Breast epithelium (tissue), 4 donors: ENCODE measurements at regions not wholly inside any gene's neighbourhood (a gene's known extent, or its start where the extent isn't known, plus 50 kb on each side); places are given as distances from the start of the nearest gene placed in this dataset.

Source experiments
- DNase-seq, 2 donors: peaks; one replicate each; pipeline ENCODE4 v3.0.0-alpha.2; 2019; ENCODE audit warnings: low spot score in 2 of 2
- H3K27ac ChIP-seq, 2 donors: fragments of 200-600 bp; sonication (generic) in 1 of 2; one replicate each; pipeline ENCODE4 v1.5.1; 2016 to 2019; ENCODE audit warnings: mild to moderate bottlenecking in 1 of 2
- H3K27me3 ChIP-seq, 2 donors: fragments of 200-600 bp; sonication (generic) in 1 of 2; one replicate each; pipeline versions ENCODE4 v1.5.1 to v1.6.0; 2017 to 2019; ENCODE audit warnings: control low read depth in 1 of 2, mild to moderate bottlenecking in 1 of 2
- H3K36me3 ChIP-seq: fragments of 200-600 bp; one replicate; pipeline ENCODE4 v1.5.1; 2019
- H3K4me1 ChIP-seq, 2 donors: fragments of 200-600 bp; sonication (generic); one replicate each; pipeline ENCODE4 v1.5.1; 2016 to 2019; ENCODE audit warnings: control low read depth in 1 of 2
- H3K4me3 ChIP-seq, 3 donors: fragments of 200-600 bp; sonication (generic); 1 replicate in 2 of 3; 2 replicates in 1 of 3; pipeline ENCODE4 v1.5.1; 2016 to 2019; ENCODE audit warnings: mild to moderate bottlenecking in 3 of 3, moderate library complexity in 2 of 3
- H3K9me3 ChIP-seq, 2 donors: fragments of 200-600 bp; sonication (generic) in 1 of 2; one replicate each; pipeline ENCODE4 v1.5.1; 2016 to 2019; ENCODE audit warnings: control low read depth in 1 of 2
- CTCF ChIP-seq, 3 donors: fragments of 450-650 bp; IDR thresholded peaks; one replicate each; pipeline ENCODE4 v1.5.1; 2016 to 2017; ENCODE audit warnings: antibody characterized with exemption in 3 of 3, mild to moderate bottlenecking in 3 of 3, moderate library complexity in 3 of 3
- POLR2A ChIP-seq: fragments of 450-650 bp; IDR thresholded peaks from one replicate; pipeline ENCODE4 v1.6.1; 2016; ENCODE audit warnings: antibody characterized with exemption, mild to moderate bottlenecking, moderate library complexity
- POLR2AphosphoS5 ChIP-seq, 3 donors: sonication (generic); formaldehyde crosslinking; IDR thresholded peaks; one replicate each; pipeline ENCODE4 v1.6.1; 2017; ENCODE audit warnings: antibody characterized with exemption in 3 of 3
- intact Hi-C: fragments of 100-400 bp; cut with DNase I; formaldehyde crosslinking; loops from one replicate; pipeline ENCODE4 v1.15.1; 2023; ENCODE audit warnings: low total_unique reads

DNA sequence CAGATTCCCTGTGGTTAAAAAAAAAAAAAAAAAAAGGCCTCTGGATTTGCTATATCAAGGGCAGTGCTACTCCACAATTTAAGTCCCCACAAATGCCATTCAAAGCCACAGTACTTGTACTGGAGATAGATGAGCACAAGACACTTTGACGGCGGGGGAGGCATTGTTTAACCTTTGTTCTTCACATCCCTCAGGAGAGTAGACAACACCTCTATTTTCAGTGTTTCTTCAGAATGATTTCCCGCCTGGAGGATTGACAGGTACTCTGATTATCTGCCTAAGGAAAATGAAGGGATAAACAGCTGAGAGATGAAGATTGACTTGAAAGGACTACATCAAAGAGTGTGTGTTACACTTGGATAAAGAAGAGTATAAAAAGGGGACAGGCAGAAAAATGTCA is 58.7 kb downstream of the OTOL1 start:
- no peaks in the 10 kb centered on the region for H3K9me3 ChIP-seq
- no peak overlapping the region for H3K27ac ChIP-seq
- TF ChIP-seq POLR2AphosphoS5 (IDR thresholded peaks at IDR 0.05) = no peak
- TF ChIP-seq CTCF (IDR thresholded peaks at IDR 0.05) = no peak
- no peak for TF ChIP-seq POLR2A
- H3K27me3 ChIP-seq = peaks cover 0 to 11% of the 10 kb centered on the region in 2 donors
- intact Hi-C loops = no loop called here
- H3K4me1 ChIP-seq = no peaks in the 10 kb centered on the region
- H3K4me3 ChIP-seq = no peak overlapping the region
- H3K36me3 ChIP-seq = no peaks in the 10 kb centered on the region
- DNase-seq = no peak

- no peak for DNase-seq
- Histone ChIP-seq H3K9me3 (no peaks in the 10 kb centered on the region), H3K27me3 (peaks cover 0 to 11% of the 10 kb centered on the region in 2 donors), H3K27ac (no peak overlapping the region), H3K4me1 (no peaks in the 10 kb centered on the region), H3K36me3 (no peaks in the 10 kb centered on the region), H3K4me3 (no peak overlapping the region)
- intact Hi-C loops = loop anchor here (2.0 kb wide), 1 partner anchor 26 kb away; no protein-coding TSS in a partner anchor
- no peak for TF ChIP-seq POLR2A
- TF ChIP-seq POLR2AphosphoS5 (IDR thresholded peaks at IDR 0.05) = no peak
- TF ChIP-seq CTCF (IDR thresholded peaks at IDR 0.05) = no peak
Measured at GRCh38 chr3:161556533-161556932, 59.9 kb downstream of the OTOL1 start.

DNA sequence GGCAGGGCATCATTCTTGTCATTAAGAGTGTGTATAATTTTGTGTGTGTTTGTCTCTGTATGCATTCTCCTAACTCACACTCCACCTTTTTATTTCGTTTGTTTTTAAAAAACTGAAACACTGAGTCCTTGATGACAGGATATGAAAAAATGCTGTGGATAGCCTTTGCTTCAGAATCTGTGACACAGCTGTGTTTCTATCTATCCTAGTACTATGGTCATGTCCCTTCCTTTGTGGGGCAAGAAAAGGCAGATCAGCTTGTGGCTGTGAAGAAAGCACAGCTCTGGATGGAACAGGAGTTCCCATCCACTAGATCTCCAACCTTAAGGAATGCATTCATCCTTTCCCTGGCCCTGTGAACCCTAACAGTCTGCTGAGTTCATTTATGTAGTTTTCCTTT is 60.3 kb downstream of the OTOL1 start:
- intact Hi-C loops = loop anchor here (2.0 kb wide), 1 partner anchor 26 kb away; no protein-coding TSS in a partner anchor
- no peak for DNase-seq
- H3K4me1 ChIP-seq = no peaks in the 10 kb centered on the region
- no peaks in the 10 kb centered on the region for H3K9me3 ChIP-seq
- H3K4me3 ChIP-seq = no peak overlapping the region
- H3K27ac ChIP-seq = no peak overlapping the region
- no peak for TF ChIP-seq CTCF (IDR thresholded peaks at IDR 0.05)
- TF ChIP-seq POLR2AphosphoS5 (IDR thresholded peaks at IDR 0.05) = no peak
- TF ChIP-seq POLR2A = no peak
- H3K27me3 ChIP-seq = peaks cover 0 to 11% of the 10 kb centered on the region in 2 donors
- H3K36me3 ChIP-seq = no peaks in the 10 kb centered on the region

GRCh38 chr3:161557445-161558150 is 61.0 kb downstream of the OTOL1 start:
- no peak overlapping the region for H3K4me3 ChIP-seq
- no peaks in the 10 kb centered on the region for H3K4me1 ChIP-seq
- H3K36me3 ChIP-seq = no peaks in the 10 kb centered on the region
- DNase-seq = no peak
- no peaks in the 10 kb centered on the region for H3K9me3 ChIP-seq
- H3K27me3 ChIP-seq = peaks cover 0 to 11% of the 10 kb centered on the region in 2 donors
- intact Hi-C loops = loop anchor here (2.0 kb wide), 1 partner anchor 27 kb away; no protein-coding TSS in a partner anchor
- TF ChIP-seq CTCF (IDR thresholded peaks at IDR 0.05) (no peak), POLR2AphosphoS5 (IDR thresholded peaks at IDR 0.05) (no peak), POLR2A (no peak)
- no peak overlapping the region for H3K27ac ChIP-seq

DNA sequence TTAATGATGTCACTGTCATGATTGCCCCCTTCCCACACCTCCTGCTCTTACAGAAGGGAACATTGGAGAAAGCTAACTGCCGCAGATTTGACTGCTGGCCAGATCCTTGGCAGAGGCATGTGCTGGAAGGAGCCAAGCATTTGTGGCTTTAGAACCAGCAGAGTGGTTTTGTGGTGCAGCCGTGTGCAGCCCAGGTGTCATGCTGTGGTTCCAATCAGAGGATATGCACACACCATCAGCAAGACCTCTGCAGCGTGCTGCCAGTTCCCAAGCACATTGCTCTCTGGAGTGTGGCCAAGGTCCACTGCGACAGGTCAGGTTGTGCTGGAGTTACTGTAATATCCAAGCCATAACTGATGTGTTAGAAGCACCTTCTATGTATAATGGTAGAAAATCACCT is 61.6 kb downstream of the OTOL1 start:
- Histone ChIP-seq H3K4me3 (no peak overlapping the region), H3K4me1 (no peaks in the 10 kb centered on the region), H3K36me3 (no peaks in the 10 kb centered on the region), H3K27ac (no peak overlapping the region), H3K9me3 (no peaks in the 10 kb centered on the region), H3K27me3 (peaks cover 0 to 8% of the 10 kb centered on the region in 2 donors)
- no peak for DNase-seq
- intact Hi-C loops = no loop called here
- TF ChIP-seq POLR2A = no peak
- TF ChIP-seq POLR2AphosphoS5 (IDR thresholded peaks at IDR 0.05) = no peak
- TF ChIP-seq CTCF (IDR thresholded peaks at IDR 0.05) = no peak
